A673 (cell line): ENCODE measurements at regions not wholly inside any gene's neighbourhood (a gene's known extent, or its start where the extent isn't known, plus 50 kb on each side); places are given as distances from the start of the nearest gene placed in this dataset.

Experiments used
- CTCF ChIP-seq: fragments of 300-800, 200-600 bp; sonication (generic); conservative IDR thresholded peaks from 2 replicates; pipeline ENCODE4 v1.5.1; 2017; ENCODE audit warnings: low read depth, mild to moderate bottlenecking, antibody characterized with exemption, low read length, moderate library complexity, mixed read lengths
- EZH2 ChIP-seq: fragments of 200-600 bp; sonication (generic); IDR thresholded peaks from 2 replicates; pipeline ENCODE4 v1.6.1; 2017; ENCODE audit warnings: borderline replicate concordance, low read depth, mild to moderate bottlenecking, mixed read lengths, antibody characterized with exemption, low read length; ENCODE audit not compliant: poor library complexity, severe bottlenecking

- no peak for TF ChIP-seq CTCF
- no peak for TF ChIP-seq EZH2
Measured at GRCh38 chr2:70388128-70388527, 86.3 kb upstream of the FAM136A start.
